SK-N-SH (cell line): ENCODE measurements at regions not wholly inside any gene's neighbourhood (a gene's known extent, or its start where the extent isn't known, plus 50 kb on each side); places are given as distances from the start of the nearest gene placed in this dataset.

Experiments used
- CTCF ChIA-PET: fragments of 300-600, 350-600 bp; formaldehyde crosslinking; extraction: SDS; loops from one replicate; lab custom pipeline; 2021; lab: Yijun Ruan, JAX
- POLR2A ChIA-PET: fragments of 350-600 bp; sonication (Branson Sonifier 250); formaldehyde crosslinking; extraction: SDS; loops from one replicate; lab custom pipeline; 2020; ENCODE audit warnings: antibody characterized with exemption, inconsistent platforms; lab: Yijun Ruan, JAX
- DNase-seq: peaks from one replicate; pipeline ENCODE4 v3.0.0; 2012
- H2AFZ ChIP-seq: fragments of 200-600 bp; sonication (generic); 2 replicates; pipeline ENCODE4 v1.8.1; 2016; ENCODE audit warnings: antibody characterized with exemption, mild to moderate bottlenecking, low read depth
- H3F3A ChIP-seq: fragments of 200-600 bp; sonication (generic); replicated peaks from 2 replicates; pipeline ENCODE3; 2016; ENCODE audit warnings: antibody characterized with exemption, mild to moderate bottlenecking; ENCODE audit not compliant: insufficient read depth
- H3K27ac ChIP-seq, 2 experiments: fragments of 200-500 bp in 1 of 2; fragments of 200-600 bp in 1 of 2; sonication (Bioruptor generic) in 1 of 2; sonication (generic), shearing (Covaris generic) in 1 of 2; 2 replicates each; pipeline versions ENCODE4 v1.5.1 to v1.6.1; 2014 to 2016; ENCODE audit warnings: low read depth in 2 of 2, inconsistent platforms in 1 of 2, low read length in 1 of 2, mild to moderate bottlenecking in 1 of 2, mixed read lengths in 1 of 2
- H3K27me3 ChIP-seq: fragments of 200-600 bp; sonication (generic), shearing (Covaris generic); 2 replicates; pipeline ENCODE4 v1.6.1; 2016; ENCODE audit warnings: mixed run types; ENCODE audit not compliant: insufficient read depth
- H3K36me3 ChIP-seq, 2 experiments: fragments of 200-500 bp in 1 of 2; fragments of 200-600 bp in 1 of 2; sonication (Bioruptor generic) in 1 of 2; sonication (generic) in 1 of 2; replicated peaks in 1 of 2; 2 replicates each; pipeline versions ENCODE3 to v1.5.1; 2014 to 2016; ENCODE audit warnings: low read length in 1 of 2, mild to moderate bottlenecking in 1 of 2; ENCODE audit not compliant: insufficient read depth in 2 of 2, control insufficient read depth in 1 of 2
- H3K4me1 ChIP-seq, 2 experiments: fragments of 200-500 bp in 1 of 2; fragments of 200-600 bp in 1 of 2; sonication (Bioruptor generic) in 1 of 2; sonication (generic), shearing (Covaris generic) in 1 of 2; 2 replicates each; pipeline versions ENCODE4 v1.5.1 to v1.6.1; 2014 to 2016; ENCODE audit warnings: low read depth in 1 of 2, low read length in 1 of 2, mixed run types in 1 of 2; ENCODE audit not compliant: insufficient read depth in 2 of 2, control insufficient read depth in 1 of 2
- H3K4me2 ChIP-seq: fragments of 200-600 bp; sonication (generic), shearing (Covaris generic); 2 replicates; pipeline ENCODE4 v1.6.1; 2017; ENCODE audit warnings: mixed run types
- H3K4me3 ChIP-seq, 2 experiments: fragments of 200-500 bp in 1 of 2; fragments of 200-600 bp in 1 of 2; sonication (Bioruptor generic) in 1 of 2; sonication (generic), shearing (Covaris generic) in 1 of 2; 2 replicates each; pipeline versions ENCODE4 v1.5.1 to v1.8.1; 2014 to 2016; ENCODE audit warnings: low read depth in 2 of 2, inconsistent platforms in 1 of 2, low read length in 1 of 2, mild to moderate bottlenecking in 1 of 2, mixed read lengths in 1 of 2, moderate library complexity in 1 of 2
- H3K79me2 ChIP-seq: fragments of 200-600 bp; sonication (generic); 2 replicates; pipeline ENCODE4 v1.8.1; 2017; ENCODE audit warnings: mild to moderate bottlenecking; ENCODE audit not compliant: insufficient read depth
- H3K9ac ChIP-seq: fragments of 200-600 bp; sonication (generic); 2 replicates; pipeline ENCODE4 v1.6.1; 2017; ENCODE audit warnings: mixed run types
- H3K9me2 ChIP-seq: fragments of 200-600 bp; sonication (generic); 2 replicates; pipeline ENCODE4 v1.6.1; 2017; ENCODE audit warnings: mixed run types
- H3K9me3 ChIP-seq: fragments of 200-600 bp; sonication (generic); 2 replicates; pipeline ENCODE4 v1.6.1; 2017; ENCODE audit warnings: mixed run types, mild to moderate bottlenecking, moderate library complexity
- H4K20me1 ChIP-seq: fragments of 200-600 bp; sonication (generic); 2 replicates; pipeline ENCODE4 v1.6.1; 2017; ENCODE audit warnings: mild to moderate bottlenecking, mixed run types; ENCODE audit not compliant: insufficient read depth
- ELF1 ChIP-seq: IDR thresholded peaks from 2 replicates; pipeline ENCODE4 v1.4.0; 2012
- EP300 ChIP-seq, 2 experiments: IDR thresholded peaks; 2 replicates each; pipeline versions ENCODE4 v1.4.0 to v1.6.1; 2012; ENCODE audit warnings: borderline replicate concordance in 1 of 2, low read depth in 1 of 2, low read length in 1 of 2
- EZH2phosphoT487 ChIP-seq: fragments of 200-600 bp; sonication (generic); IDR thresholded peaks from 2 replicates; pipeline ENCODE4 v1.6.1; 2017; ENCODE audit warnings: low read depth, mixed run types, mild to moderate bottlenecking, antibody characterized with exemption, moderate library complexity, borderline replicate concordance
- FOXJ3 ChIP-seq: sonication (generic); formaldehyde crosslinking; IDR thresholded peaks from 2 replicates; pipeline ENCODE4 v1.5.1; 2020; ENCODE audit warnings: mild to moderate bottlenecking, missing genetic modification reagents
- GABPA ChIP-seq: IDR thresholded peaks from 2 replicates; pipeline ENCODE4 v1.4.0; 2012; ENCODE audit warnings: low read depth, mild to moderate bottlenecking
- MAX ChIP-seq: IDR thresholded peaks from 2 replicates; pipeline ENCODE4 v1.4.0; 2012; ENCODE audit warnings: low read depth
- MXI1 ChIP-seq: IDR thresholded peaks from 2 replicates; pipeline ENCODE4 v1.6.1; 2012; ENCODE audit warnings: mild to moderate bottlenecking, low read depth, low read length, improper control_type of control experiment
- POLR2AphosphoS5 ChIP-seq: IDR thresholded peaks from 2 replicates; pipeline ENCODE4 v1.6.1; 2012; ENCODE audit warnings: low read depth, low read length
- RAD21 ChIP-seq: IDR thresholded peaks from 2 replicates; pipeline ENCODE4 v1.6.1; 2012; ENCODE audit warnings: mild to moderate bottlenecking, low read length
- RCOR1 ChIP-seq: fragments of 150-350 bp; IDR thresholded peaks from 2 replicates; pipeline ENCODE4 v1.6.1; 2017; ENCODE audit warnings: antibody characterized with exemption, low read length
- REST ChIP-seq: IDR thresholded peaks from 2 replicates; pipeline ENCODE4 v1.6.1; 2012; ENCODE audit warnings: mild to moderate bottlenecking, low read depth, low read length, moderate library complexity
- RFX5 ChIP-seq: IDR thresholded peaks from 2 replicates; pipeline ENCODE4 v1.6.1; 2012; ENCODE audit warnings: mild to moderate bottlenecking, improper control_type of control experiment, low read length
- RXRA ChIP-seq: IDR thresholded peaks from 2 replicates; pipeline ENCODE4 v1.4.0; 2012; ENCODE audit warnings: low read depth, mild to moderate bottlenecking, borderline replicate concordance
- SIN3A ChIP-seq: IDR thresholded peaks from 2 replicates; pipeline ENCODE4 v1.6.1; 2012; ENCODE audit warnings: low read depth, mild to moderate bottlenecking, low read length, moderate library complexity, borderline replicate concordance
- TCF12 ChIP-seq: IDR thresholded peaks from 2 replicates; pipeline ENCODE4 v1.4.0; 2012
- USF1 ChIP-seq: IDR thresholded peaks from 2 replicates; pipeline ENCODE4 v1.4.0; 2012; ENCODE audit warnings: low read depth, borderline replicate concordance
- WGBS: methylation state at CpG from one replicate; pipeline ENCODE4 v1.1.6; 2017; ENCODE audit warnings: low lambda C conversion rate; 5-methylcytosine and 5-hydroxymethylcytosine counted together

- no peak for TF ChIP-seq EZH2phosphoT487
These were observed 1155.6 kb upstream of the NCAM2 start (continued) for GRCh38 chr21:19842601-19843000.

GRCh38 chr21:19844334-19844733 is 1153.9 kb upstream of the NCAM2 start:
- no peak overlapping the region for H2AFZ ChIP-seq
- WGBS: 5% methylated on average over 2 of the region's 2 CpGs
- no peak overlapping the region for H3K4me3 ChIP-seq
- POLR2A ChIA-PET: no interaction called here
- no peaks in the 10 kb centered on the region for H3K27me3 ChIP-seq
- no peak overlapping the region for H3K27ac ChIP-seq
- H3K9me3 ChIP-seq: peaks cover 7% of the 10 kb centered on the region; the same call in 1 of the 2 replicates
- TF ChIP-seq SIN3A (no peak), GABPA (no peak), MAX (no peak), FOXJ3 (no peak), RAD21 (no peak), REST (no peak), POLR2AphosphoS5 (no peak)
- H3K9me2 ChIP-seq: no peaks in the 10 kb centered on the region
- no peak for DNase-seq
- H3F3A ChIP-seq: no peaks in the 10 kb centered on the region
- H3K36me3 ChIP-seq: no peaks in the 10 kb centered on the region
- no peaks in the 10 kb centered on the region for H3K79me2 ChIP-seq
- H3K4me1 ChIP-seq: no peaks in the 10 kb centered on the region
- no peak overlapping the region for H3K9ac ChIP-seq
- no peaks in the 10 kb centered on the region for H4K20me1 ChIP-seq
- no peak overlapping the region for H3K4me2 ChIP-seq
- CTCF ChIA-PET: no interaction called here

- Histone ChIP-seq H4K20me1 (no peaks in the 10 kb centered on the region), H2AFZ (no peak overlapping the region), H3K4me1 (no peaks in the 10 kb centered on the region), H3K36me3 (no peaks in the 10 kb centered on the region), H3K27ac (no peak overlapping the region), H3K4me2 (no peak overlapping the region), H3K9me3 (peaks cover 7% of the 10 kb centered on the region; the same call in 1 of the 2 replicates), H3K79me2 (no peaks in the 10 kb centered on the region), H3F3A (no peaks in the 10 kb centered on the region), H3K9me2 (no peaks in the 10 kb centered on the region), H3K9ac (no peak overlapping the region), H3K27me3 (no peaks in the 10 kb centered on the region), H3K4me3 (no peak overlapping the region)
- WGBS: 0% methylated on average over 1 of the region's 1 CpG
- TF ChIP-seq RCOR1 (no peak), ELF1 (no peak), TCF12 (no peak), RFX5 (no peak), MXI1 (no peak), EZH2phosphoT487 (no peak), RXRA (no peak), USF1 (no peak), EP300 (IDR thresholded peaks at IDR 0.05; ENCODE audit: borderline replicate concordance in 1 of 2, low read depth in 1 of 2, low read length in 1 of 2) (no peak), FOXJ3 (no peak)
- CTCF ChIA-PET: interaction anchor here (0.9 kb wide), 1 partner anchor 11 kb away, joined by 3 read pairs; no protein-coding TSS in a partner anchor
- POLR2A ChIA-PET: no interaction called here
- DNase-seq: no peak
These were observed 1148.1 kb upstream of the NCAM2 start for GRCh38 chr21:19850157-19850556.
